GM21381 (cell line): ENCODE measurements at regions not wholly inside any gene's neighbourhood (a gene's known extent, or its start where the extent isn't known, plus 50 kb on each side); places are given as distances from the start of the nearest gene placed in this dataset.
"Not testable (repeated sequence)": the region's sequence is repeated elsewhere in the genome, so short reads cannot be mapped to it uniquely, and the experiment has no call there.

Experiments
- ATAC-seq: cut with Tn5 transposase; IDR thresholded peaks from one replicate; pipeline ENCODE4 v1.9.1; 2021; ENCODE audit warnings: mild to moderate bottlenecking, moderate library complexity; ENCODE audit not compliant: unreplicated experiment

- ATAC-seq = no peak
Measured at GRCh38 chr12:4822572-4822971, 87.1 kb upstream of the KCNA1 start.

- no peak for ATAC-seq
Measured at GRCh38 chr12:4824380-4824779, 85.3 kb upstream of the KCNA1 start.

- ATAC-seq = no peak
Measured at GRCh38 chr12:4825011-4825858, 84.5 kb upstream of the KCNA1 start.

GRCh38 chr12:4826909-4827308, 82.8 kb upstream of the KCNA1 start:
- ATAC-seq = no peak

GRCh38 chr12:4828176-4828575, 81.5 kb upstream of the KCNA1 start:
- ATAC-seq = no peak

- ATAC-seq = peak; percentile 69
Measured at GRCh38 chr12:4829161-4829792, 80.4 kb upstream of the KCNA1 start.

GRCh38 chr12:4829793-4830162, 79.9 kb upstream of the KCNA1 start:
- no peak for ATAC-seq

GRCh38 chr12:4830556-4831210, 79.0 kb upstream of the KCNA1 start:
- ATAC-seq = no peak

- no peak for ATAC-seq
Measured at GRCh38 chr12:4833053-4833452, 76.7 kb upstream of the KCNA1 start.

- no peak for ATAC-seq
Measured at GRCh38 chr12:4833524-4833923, 76.2 kb upstream of the KCNA1 start.

- not testable (repeated sequence) for ATAC-seq
Measured at GRCh38 chr12:4842401-4842800, 67.3 kb upstream of the KCNA1 start.

- ATAC-seq = no peak
Measured at GRCh38 chr12:4843907-4844306, 65.8 kb upstream of the KCNA1 start.

GRCh38 chr12:4847713-4848112, 62.0 kb upstream of the KCNA1 start:
- ATAC-seq = no peak

GRCh38 chr12:4849115-4849541, 60.6 kb upstream of the KCNA1 start:
- ATAC-seq = no peak

GRCh38 chr12:4849795-4850345, 59.8 kb upstream of the KCNA1 start:
- ATAC-seq = no peak

- no peak for ATAC-seq
Measured at GRCh38 chr12:4850857-4851380, 58.8 kb upstream of the KCNA1 start.

- ATAC-seq = no peak
Measured at GRCh38 chr12:4852308-4852707, 57.4 kb upstream of the KCNA1 start.

- no peak for ATAC-seq
Measured at GRCh38 chr12:4852911-4853310, 56.8 kb upstream of the KCNA1 start.

- no peak for ATAC-seq
Measured at GRCh38 chr12:4855121-4855924, 54.4 kb upstream of the KCNA1 start.

GRCh38 chr12:4856596-4856995, 53.1 kb upstream of the KCNA1 start:
- no peak for ATAC-seq
